HEK293 (cell line): ENCODE measurements at regions not wholly inside any gene's neighbourhood (a gene's known extent, or its start where the extent isn't known, plus 50 kb on each side); places are given as distances from the start of the nearest gene placed in this dataset.

ENCODE experiments used
- CTCF ChIA-PET: fragments of 350-600 bp; formaldehyde crosslinking; extraction: SDS; loops from one replicate; lab custom pipeline; 2021; ENCODE audit warnings: antibody characterized with exemption; lab: Yijun Ruan, JAX
- POLR2A ChIA-PET: fragments of 300-600 bp; formaldehyde crosslinking; extraction: SDS; loops from one replicate; lab custom pipeline; 2020; ENCODE audit warnings: antibody characterized with exemption, inconsistent platforms; lab: Yijun Ruan, JAX
- H3K27ac ChIP-seq: fragments of 200-500 bp; sonication (Bioruptor generic); 2 replicates; pipeline ENCODE4 v1.5.1; 2014; ENCODE audit warnings: low read depth, low read length, control low read depth, inconsistent platforms; ENCODE audit errors: extremely low read depth
- H3K36me3 ChIP-seq, 2 experiments: fragments of 200-500 bp in 1 of 2; sonication (Bioruptor generic) in 1 of 2; 1 replicate in 1 of 2; 2 replicates in 1 of 2; pipeline ENCODE4 v1.5.1; 2014 to 2017; ENCODE audit warnings: inconsistent platforms in 2 of 2, low read length in 2 of 2; ENCODE audit not compliant: control insufficient read depth in 2 of 2, insufficient read depth in 1 of 2
- H3K4me1 ChIP-seq: fragments of 200-500 bp; sonication (Bioruptor generic); 2 replicates; pipeline ENCODE4 v1.5.1; 2014; ENCODE audit warnings: mild to moderate bottlenecking, low read length, inconsistent platforms; ENCODE audit not compliant: control insufficient read depth, insufficient read depth
- H3K4me3 ChIP-seq: 2 replicates; pipeline ENCODE4 v1.5.1; 2011; ENCODE audit warnings: low read depth, mild to moderate bottlenecking, control low read depth, low read length, moderate library complexity
- H3K9me3 ChIP-seq: fragments of 200-500 bp; sonication (Bioruptor generic); 2 replicates; pipeline ENCODE4 v1.5.1; 2014; ENCODE audit warnings: low read depth, low read length, inconsistent platforms; ENCODE audit not compliant: control insufficient read depth, insufficient read depth
- FEZF1 ChIP-seq: fragments of 450-650 bp; formaldehyde crosslinking; IDR thresholded peaks from 2 replicates; pipeline ENCODE4 v1.5.1; 2016; ENCODE audit warnings: missing biosample characterization, missing genetic modification characterization
- GLI2 ChIP-seq: fragments of 450-650 bp; formaldehyde crosslinking; IDR thresholded peaks from 2 replicates; pipeline ENCODE4; 2017; ENCODE audit warnings: missing biosample characterization, missing genetic modification characterization, low read depth, borderline replicate concordance
- GLIS1 ChIP-seq: fragments of 450-650 bp; formaldehyde crosslinking; IDR thresholded peaks from 2 replicates; pipeline ENCODE4 v1.5.1; 2016; ENCODE audit warnings: missing biosample characterization, missing genetic modification characterization
- KLF16 ChIP-seq: fragments of 450-650 bp; formaldehyde crosslinking; IDR thresholded peaks from 2 replicates; pipeline ENCODE4 v1.5.1; 2017; ENCODE audit warnings: missing biosample characterization, missing genetic modification characterization
- OVOL3 ChIP-seq: fragments of 450-650 bp; formaldehyde crosslinking; IDR thresholded peaks from 2 replicates; pipeline ENCODE4 v1.5.1; 2016; ENCODE audit warnings: missing biosample characterization, missing genetic modification characterization
- SP2 ChIP-seq: fragments of 450-650 bp; formaldehyde crosslinking; IDR thresholded peaks from 2 replicates; pipeline ENCODE4 v1.5.1; 2016; ENCODE audit warnings: missing biosample characterization, missing genetic modification characterization
- TCF7L2 ChIP-seq: IDR thresholded peaks from 2 replicates; pipeline ENCODE4 v1.6.1; 2011; ENCODE audit warnings: low read depth, mild to moderate bottlenecking, inconsistent platforms, low read length, moderate library complexity, borderline replicate concordance
- WT1 ChIP-seq: fragments of 450-650 bp; formaldehyde crosslinking; IDR thresholded peaks from 2 replicates; pipeline ENCODE4 v1.5.1; 2016; ENCODE audit warnings: missing biosample characterization, missing genetic modification characterization
- YY1 ChIP-seq: fragments of 450-650 bp; formaldehyde crosslinking; IDR thresholded peaks from 2 replicates; pipeline ENCODE4 v1.5.1; 2018; ENCODE audit warnings: missing biosample characterization, missing genetic modification characterization
- ZBTB20 ChIP-seq: fragments of 450-650 bp; formaldehyde crosslinking; IDR thresholded peaks from 2 replicates; pipeline ENCODE4 v1.5.1; 2016; ENCODE audit warnings: missing biosample characterization, missing genetic modification characterization
- ZBTB44 ChIP-seq: fragments of 450-650 bp; IDR thresholded peaks from 2 replicates; pipeline ENCODE4 v1.5.1; 2018; ENCODE audit warnings: missing biosample characterization, mild to moderate bottlenecking, missing genetic modification characterization
- ZBTB6 ChIP-seq: fragments of 450-650 bp; formaldehyde crosslinking; IDR thresholded peaks from 2 replicates; pipeline ENCODE4 v1.5.1; 2017; ENCODE audit warnings: missing biosample characterization, missing genetic modification characterization
- ZNF10 ChIP-seq: fragments of 450-650 bp; formaldehyde crosslinking; IDR thresholded peaks from 2 replicates; pipeline ENCODE4 v1.5.1; 2017; ENCODE audit warnings: missing biosample characterization, missing genetic modification characterization
- ZNF133 ChIP-seq: fragments of 450-650 bp; formaldehyde crosslinking; IDR thresholded peaks from 2 replicates; pipeline ENCODE4 v1.5.1; 2016; ENCODE audit warnings: missing biosample characterization, missing genetic modification characterization
- ZNF146 ChIP-seq: fragments of 450-650 bp; formaldehyde crosslinking; IDR thresholded peaks from 2 replicates; pipeline ENCODE4 v1.5.1; 2016; ENCODE audit warnings: missing biosample characterization, missing genetic modification characterization
- ZNF202 ChIP-seq: fragments of 450-650 bp; formaldehyde crosslinking; IDR thresholded peaks from 2 replicates; pipeline ENCODE4 v1.5.1; 2016; ENCODE audit warnings: missing biosample characterization, missing genetic modification characterization, borderline replicate concordance
- ZNF280C ChIP-seq: fragments of 450-650 bp; formaldehyde crosslinking; IDR thresholded peaks from 2 replicates; pipeline ENCODE4 v1.5.1; 2016; ENCODE audit warnings: missing biosample characterization, missing genetic modification characterization
- ZNF404 ChIP-seq: fragments of 450-650 bp; formaldehyde crosslinking; IDR thresholded peaks from 2 replicates; pipeline ENCODE4 v1.5.1; 2017; ENCODE audit warnings: missing biosample characterization, missing genetic modification characterization
- ZNF449 ChIP-seq: fragments of 450-650 bp; formaldehyde crosslinking; IDR thresholded peaks from 2 replicates; pipeline ENCODE4 v1.5.1; 2017; ENCODE audit warnings: missing biosample characterization, mild to moderate bottlenecking, missing genetic modification characterization, moderate library complexity
- ZNF510 ChIP-seq: fragments of 450-650 bp; formaldehyde crosslinking; IDR thresholded peaks from 2 replicates; pipeline ENCODE4 v1.5.1; 2018; ENCODE audit warnings: mild to moderate bottlenecking, missing genetic modification characterization, missing biosample characterization; ENCODE audit not compliant: insufficient replicate concordance
- ZNF530 ChIP-seq: fragments of 450-650 bp; formaldehyde crosslinking; IDR thresholded peaks from 2 replicates; pipeline ENCODE4 v1.5.1; 2016; ENCODE audit warnings: low read depth, missing biosample characterization, missing genetic modification characterization
- ZNF555 ChIP-seq: fragments of 450-650 bp; formaldehyde crosslinking; conservative IDR thresholded peaks from 2 replicates; pipeline ENCODE4 v1.5.1; 2017; ENCODE audit warnings: missing biosample characterization, mild to moderate bottlenecking, missing genetic modification characterization, inconsistent platforms
- ZNF610 ChIP-seq: fragments of 450-650 bp; formaldehyde crosslinking; IDR thresholded peaks from 2 replicates; pipeline ENCODE4 v1.5.1; 2016; ENCODE audit warnings: missing biosample characterization, missing genetic modification characterization, borderline replicate concordance
- ZNF626 ChIP-seq: fragments of 450-650 bp; sonication (Bioruptor Pico); formaldehyde crosslinking; IDR thresholded peaks from 2 replicates; pipeline ENCODE4 v1.5.1; 2018; ENCODE audit warnings: missing biosample characterization, missing genetic modification characterization, inconsistent platforms
- ZNF664 ChIP-seq: fragments of 450-650 bp; formaldehyde crosslinking; IDR thresholded peaks from 2 replicates; pipeline ENCODE4 v1.5.1; 2016; ENCODE audit warnings: missing biosample characterization, missing genetic modification characterization
- ZNF747 ChIP-seq: fragments of 450-650 bp; formaldehyde crosslinking; IDR thresholded peaks from 2 replicates; pipeline ENCODE4 v1.5.1; 2016; ENCODE audit warnings: missing biosample characterization, missing genetic modification characterization

- TF ChIP-seq ZNF280C (tag by site-specific recombination) (no peak), ZNF449 (tag by site-specific recombination) (no peak), ZNF404 (no peak), ZNF747 (tag by site-specific recombination) (no peak), ZNF146 (tag by site-specific recombination) (no peak)
Measured at GRCh38 chr11:26017903-26018302, 314.0 kb upstream of the ANO3 start (continued).

GRCh38 chr11:26018336-26018735 lies 313.6 kb upstream of the ANO3 start:
- Histone ChIP-seq H3K4me3 (no peak overlapping the region), H3K4me1 (no peaks in the 10 kb centered on the region), H3K9me3 (no peaks in the 10 kb centered on the region), H3K36me3 (no peaks in the 10 kb centered on the region), H3K27ac (no peak overlapping the region)
- CTCF ChIA-PET, result interaction anchor here (1.4 kb wide), 1 partner anchor 36 kb away, joined by 4 read pairs; no protein-coding TSS in a partner anchor
- no peak for TF ChIP-seq GLI2 (tag by site-specific recombination)
- TF ChIP-seq ZNF510 (tag by site-specific recombination), result no peak
- no peak for TF ChIP-seq GLIS1 (tag by site-specific recombination)
- TF ChIP-seq FEZF1, result no peak
- no peak for TF ChIP-seq WT1 (tag by site-specific recombination)
- TF ChIP-seq ZNF202 (tag by site-specific recombination), result no peak
- TF ChIP-seq KLF16 (tag by site-specific recombination), result no peak
- TF ChIP-seq ZNF664 (tag by site-specific recombination), result no peak
- TF ChIP-seq ZNF133, result no peak
- no peak for TF ChIP-seq ZNF626 (tag by site-specific recombination)
- TF ChIP-seq ZBTB6 (tag by site-specific recombination), result no peak
- no peak for TF ChIP-seq TCF7L2
- TF ChIP-seq YY1, result no peak
- TF ChIP-seq SP2 (tag by site-specific recombination), result no peak
- no peak for TF ChIP-seq ZNF10 (tag by site-specific recombination)
- no peak for TF ChIP-seq ZNF555
- POLR2A ChIA-PET, result no interaction called here

GRCh38 chr11:26019386-26019785 lies 312.5 kb upstream of the ANO3 start:
- ChIA-PET CTCF (interaction anchor here (1.4 kb wide), 1 partner anchor 37 kb away, joined by 4 read pairs; no protein-coding TSS in a partner anchor), POLR2A (no interaction called here)
- Histone ChIP-seq H3K4me3 (no peak overlapping the region), H3K27ac (no peak overlapping the region), H3K9me3 (no peaks in the 10 kb centered on the region), H3K4me1 (no peaks in the 10 kb centered on the region), H3K36me3 (no peaks in the 10 kb centered on the region)
- TF ChIP-seq ZNF133 (no peak), ZBTB20 (no peak), OVOL3 (tag by site-specific recombination) (no peak), GLI2 (tag by site-specific recombination) (no peak), ZBTB44 (tag by site-specific recombination) (no peak), ZNF404 (no peak), ZNF610 (no peak), ZNF530 (no peak)
